ENCODE measurements at regions not wholly inside any gene's neighbourhood (a gene's known extent, or its start where the extent isn't known, plus 50 kb on each side); places are given as distances from the start of the nearest gene placed in this dataset.

DNA sequence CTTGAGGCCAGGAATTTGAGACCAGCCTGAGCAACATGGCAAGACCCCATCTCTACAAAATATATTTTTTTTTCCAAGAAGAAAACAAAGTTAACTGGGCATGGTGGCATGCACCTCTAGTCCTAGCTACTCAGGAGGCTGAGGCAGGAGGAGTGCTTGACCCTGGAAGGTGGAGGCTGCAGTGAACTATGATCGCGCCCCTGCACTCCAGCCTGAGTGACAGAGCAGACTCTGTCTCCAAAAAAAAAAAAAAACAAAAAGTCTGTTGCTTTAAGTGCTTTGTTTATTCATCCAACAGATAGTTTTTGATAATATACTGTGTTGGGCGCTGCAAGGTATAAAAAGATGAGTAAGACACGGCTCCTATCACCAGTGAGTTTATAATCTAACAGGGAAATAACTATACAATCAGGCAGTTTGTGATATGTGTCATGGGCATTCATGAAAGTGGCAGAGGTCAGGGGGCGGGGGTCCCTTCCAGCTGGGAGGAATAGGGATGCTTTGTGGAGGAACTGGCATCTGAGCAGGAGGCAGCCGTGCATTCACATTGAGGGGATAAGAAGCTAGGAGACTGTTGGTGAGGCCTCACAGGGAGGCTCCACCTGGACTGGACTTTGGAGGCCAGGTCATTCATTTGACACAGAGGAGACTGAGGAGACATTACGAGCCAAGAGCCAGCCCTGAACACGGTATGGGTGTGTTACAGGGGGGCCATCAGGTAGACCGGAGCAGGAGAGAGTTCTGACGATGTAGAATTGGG, 67.3 kb upstream of the ERRFI1 start:
- H3K9me2 ChIP-seq (ENCODE audit: insufficient read depth, low read length), result no peaks in the 10 kb centered on the region
- TF ChIP-seq RAD21 (conservative IDR thresholded peaks at IDR 0.05) (no peak), TAF1 (IDR thresholded peaks at IDR 0.05; ENCODE audit: low read depth) (no peak), EP300 (conservative IDR thresholded peaks at IDR 0.05; ENCODE audit: poor library complexity, severe bottlenecking) (no peak), POLR2AphosphoS5 (IDR thresholded peaks at IDR 0.05) (no peak), SMC3 (conservative IDR thresholded peaks at IDR 0.05; ENCODE audit: poor library complexity) (no peak), EZH2 (IDR thresholded peaks at IDR 0.05; ENCODE audit: borderline replicate concordance, insufficient read depth, low read length, poor library complexity, severe bottlenecking) (no peak)
- TF ChIP-seq, protein P1, sequence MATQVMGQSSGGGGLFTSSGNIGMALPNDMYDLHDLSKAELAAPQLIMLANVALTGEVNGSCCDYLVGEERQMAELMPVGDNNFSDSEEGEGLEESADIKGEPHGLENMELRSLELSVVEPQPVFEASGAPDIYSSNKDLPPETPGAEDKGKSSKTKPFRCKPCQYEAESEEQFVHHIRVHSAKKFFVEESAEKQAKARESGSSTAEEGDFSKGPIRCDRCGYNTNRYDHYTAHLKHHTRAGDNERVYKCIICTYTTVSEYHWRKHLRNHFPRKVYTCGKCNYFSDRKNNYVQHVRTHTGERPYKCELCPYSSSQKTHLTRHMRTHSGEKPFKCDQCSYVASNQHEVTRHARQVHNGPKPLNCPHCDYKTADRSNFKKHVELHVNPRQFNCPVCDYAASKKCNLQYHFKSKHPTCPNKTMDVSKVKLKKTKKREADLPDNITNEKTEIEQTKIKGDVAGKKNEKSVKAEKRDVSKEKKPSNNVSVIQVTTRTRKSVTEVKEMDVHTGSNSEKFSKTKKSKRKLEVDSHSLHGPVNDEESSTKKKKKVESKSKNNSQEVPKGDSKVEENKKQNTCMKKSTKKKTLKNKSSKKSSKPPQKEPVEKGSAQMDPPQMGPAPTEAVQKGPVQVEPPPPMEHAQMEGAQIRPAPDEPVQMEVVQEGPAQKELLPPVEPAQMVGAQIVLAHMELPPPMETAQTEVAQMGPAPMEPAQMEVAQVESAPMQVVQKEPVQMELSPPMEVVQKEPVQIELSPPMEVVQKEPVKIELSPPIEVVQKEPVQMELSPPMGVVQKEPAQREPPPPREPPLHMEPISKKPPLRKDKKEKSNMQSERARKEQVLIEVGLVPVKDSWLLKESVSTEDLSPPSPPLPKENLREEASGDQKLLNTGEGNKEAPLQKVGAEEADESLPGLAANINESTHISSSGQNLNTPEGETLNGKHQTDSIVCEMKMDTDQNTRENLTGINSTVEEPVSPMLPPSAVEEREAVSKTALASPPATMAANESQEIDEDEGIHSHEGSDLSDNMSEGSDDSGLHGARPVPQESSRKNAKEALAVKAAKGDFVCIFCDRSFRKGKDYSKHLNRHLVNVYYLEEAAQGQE (IDR thresholded peaks at IDR 0.05; ENCODE audit: borderline replicate concordance), result no peak
- TF ChIP-seq, protein P2, sequence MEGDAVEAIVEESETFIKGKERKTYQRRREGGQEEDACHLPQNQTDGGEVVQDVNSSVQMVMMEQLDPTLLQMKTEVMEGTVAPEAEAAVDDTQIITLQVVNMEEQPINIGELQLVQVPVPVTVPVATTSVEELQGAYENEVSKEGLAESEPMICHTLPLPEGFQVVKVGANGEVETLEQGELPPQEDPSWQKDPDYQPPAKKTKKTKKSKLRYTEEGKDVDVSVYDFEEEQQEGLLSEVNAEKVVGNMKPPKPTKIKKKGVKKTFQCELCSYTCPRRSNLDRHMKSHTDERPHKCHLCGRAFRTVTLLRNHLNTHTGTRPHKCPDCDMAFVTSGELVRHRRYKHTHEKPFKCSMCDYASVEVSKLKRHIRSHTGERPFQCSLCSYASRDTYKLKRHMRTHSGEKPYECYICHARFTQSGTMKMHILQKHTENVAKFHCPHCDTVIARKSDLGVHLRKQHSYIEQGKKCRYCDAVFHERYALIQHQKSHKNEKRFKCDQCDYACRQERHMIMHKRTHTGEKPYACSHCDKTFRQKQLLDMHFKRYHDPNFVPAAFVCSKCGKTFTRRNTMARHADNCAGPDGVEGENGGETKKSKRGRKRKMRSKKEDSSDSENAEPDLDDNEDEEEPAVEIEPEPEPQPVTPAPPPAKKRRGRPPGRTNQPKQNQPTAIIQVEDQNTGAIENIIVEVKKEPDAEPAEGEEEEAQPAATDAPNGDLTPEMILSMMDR (IDR thresholded peaks at IDR 0.05; ENCODE audit: poor library complexity, severe bottlenecking), result no peak
- no peaks in the 10 kb centered on the region for H3K9me3 ChIP-seq (ENCODE audit: low read length)
- no peaks in the 10 kb centered on the region for H4K20me1 ChIP-seq (ENCODE audit: insufficient read depth)
- no peaks in the 10 kb centered on the region for H3K79me2 ChIP-seq (replicated peaks; ENCODE audit: insufficient read depth, low read length)
- H3K4me2 ChIP-seq (ENCODE audit: low read length), result no peak overlapping the region
- no peaks in the 10 kb centered on the region for H3F3A ChIP-seq (ENCODE audit: insufficient read depth, low read length, poor library complexity, severe bottlenecking)
- no peak overlapping the region for H2AFZ ChIP-seq (ENCODE audit: low read depth, low read length)
- H3K4me3 ChIP-seq (ENCODE audit: low read length), result no peak overlapping the region
- H3K9ac ChIP-seq (ENCODE audit: low read length), result no peak overlapping the region
- H3K27me3 ChIP-seq (ENCODE audit: insufficient read depth, low read depth, low read length), result no peaks in the 10 kb centered on the region
- no peak overlapping the region for H3K27ac ChIP-seq (ENCODE audit: low read length)
- no peaks in the 10 kb centered on the region for H3K36me3 ChIP-seq (ENCODE audit: insufficient read depth, low read length)

DNA sequence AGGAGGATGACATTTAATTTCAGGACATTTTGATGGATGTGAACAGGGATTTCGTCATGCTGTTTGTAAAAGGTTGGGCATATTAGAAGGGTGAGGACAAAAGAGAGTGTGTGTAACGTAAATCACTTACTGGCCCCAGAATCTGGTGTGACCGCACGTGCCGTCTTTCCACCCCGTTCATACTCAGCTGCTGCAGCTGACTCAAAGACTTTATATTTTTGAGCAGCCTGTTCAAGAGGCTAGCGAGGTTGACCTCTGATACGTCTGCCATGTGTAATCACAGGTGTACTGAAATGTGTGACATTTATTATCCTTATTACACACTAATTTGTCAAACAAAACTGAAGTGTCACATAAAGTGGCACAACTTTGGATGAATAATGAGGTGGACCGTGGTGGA, 66.5 kb upstream of the ERRFI1 start:
- Histone ChIP-seq H3K36me3 (ENCODE audit: insufficient read depth, low read length) (no peaks in the 10 kb centered on the region), H3K9ac (ENCODE audit: low read length) (no peak overlapping the region), H3K4me2 (ENCODE audit: low read length) (no peak overlapping the region), H3K9me2 (ENCODE audit: insufficient read depth, low read length) (no peaks in the 10 kb centered on the region), H3K27ac (ENCODE audit: low read length) (no peak overlapping the region), H3F3A (ENCODE audit: insufficient read depth, low read length, poor library complexity, severe bottlenecking) (no peaks in the 10 kb centered on the region), H3K27me3 (ENCODE audit: insufficient read depth, low read depth, low read length) (no peaks in the 10 kb centered on the region), H3K9me3 (ENCODE audit: low read length) (no peaks in the 10 kb centered on the region), H3K79me2 (replicated peaks; ENCODE audit: insufficient read depth, low read length) (no peaks in the 10 kb centered on the region), H2AFZ (ENCODE audit: low read depth, low read length) (no peak overlapping the region), H3K4me3 (ENCODE audit: low read length) (no peak overlapping the region), H4K20me1 (ENCODE audit: insufficient read depth) (no peaks in the 10 kb centered on the region)
- TF ChIP-seq EZH2 (IDR thresholded peaks at IDR 0.05; ENCODE audit: borderline replicate concordance, insufficient read depth, low read length, poor library complexity, severe bottlenecking) (no peak), TAF1 (IDR thresholded peaks at IDR 0.05; ENCODE audit: low read depth) (no peak), EP300 (conservative IDR thresholded peaks at IDR 0.05; ENCODE audit: poor library complexity, severe bottlenecking) (no peak), MXI1 (conservative IDR thresholded peaks at IDR 0.05; ENCODE audit: poor library complexity, severe bottlenecking) (no peak), POLR2AphosphoS5 (IDR thresholded peaks at IDR 0.05) (no peak), SMC3 (conservative IDR thresholded peaks at IDR 0.05; ENCODE audit: poor library complexity) (no peak)
- TF ChIP-seq, protein P1 (IDR thresholded peaks at IDR 0.05; ENCODE audit: borderline replicate concordance), result no peak
- TF ChIP-seq, protein P2 (IDR thresholded peaks at IDR 0.05; ENCODE audit: poor library complexity, severe bottlenecking), result no peak
